Ishikawa (cell line): ENCODE measurements at regions not wholly inside any gene's neighbourhood (a gene's known extent, or its start where the extent isn't known, plus 50 kb on each side); places are given as distances from the start of the nearest gene placed in this dataset.

Experiments
- CEBPB ChIP-seq: IDR thresholded peaks from 2 replicates; pipeline ENCODE4 v1.6.1; 2012
- CREB1 ChIP-seq: IDR thresholded peaks from 2 replicates; pipeline ENCODE4 v1.6.1; 2012; ENCODE audit warnings: low read depth
- EGR1 ChIP-seq: IDR thresholded peaks from 2 replicates; pipeline ENCODE4 v1.6.1; 2012
- EP300 ChIP-seq: IDR thresholded peaks from 2 replicates; pipeline ENCODE4 v1.6.1; 2012; ENCODE audit warnings: borderline replicate concordance
- FOXM1 ChIP-seq: IDR thresholded peaks from 2 replicates; pipeline ENCODE4 v1.6.1; 2012; ENCODE audit warnings: low read depth, borderline replicate concordance
- MAX ChIP-seq: IDR thresholded peaks from 2 replicates; pipeline ENCODE4 v1.6.1; 2012
- NFIC ChIP-seq: IDR thresholded peaks from 2 replicates; pipeline ENCODE4 v1.6.1; 2012
- RAD21 ChIP-seq: IDR thresholded peaks from 2 replicates; pipeline ENCODE4 v1.6.1; 2012; ENCODE audit warnings: low read depth
- REST ChIP-seq: IDR thresholded peaks from 2 replicates; pipeline ENCODE4 v1.6.1; 2012; ENCODE audit warnings: low read depth, mild to moderate bottlenecking
- TAF1 ChIP-seq: IDR thresholded peaks from 2 replicates; pipeline ENCODE4 v1.6.1; 2012; ENCODE audit warnings: low read depth, mild to moderate bottlenecking
- TCF12 ChIP-seq: IDR thresholded peaks from 2 replicates; pipeline ENCODE4 v1.6.1; 2012; ENCODE audit warnings: low read depth
- TEAD4 ChIP-seq: IDR thresholded peaks from 2 replicates; pipeline ENCODE4 v1.6.1; 2012
- USF1 ChIP-seq: IDR thresholded peaks from 2 replicates; pipeline ENCODE4 v1.6.1; 2012
- YY1 ChIP-seq: IDR thresholded peaks from 2 replicates; pipeline ENCODE4 v1.6.1; 2012; ENCODE audit warnings: low read depth
- ZBTB7A ChIP-seq: IDR thresholded peaks from 2 replicates; pipeline ENCODE4 v1.6.1; 2012; ENCODE audit warnings: low read depth

GRCh38 chr11:103700622-103701021 lies 335.8 kb upstream of the DDI1 start:
- TF ChIP-seq YY1: no peak

GRCh38 chr11:103703437-103703836 lies 333.0 kb upstream of the DDI1 start:
- TF ChIP-seq USF1 (no peak), YY1 (no peak), EGR1 (no peak), ZBTB7A (no peak), MAX (no peak), TCF12 (no peak)

- TF ChIP-seq RAD21: no peak
- no peak for TF ChIP-seq TCF12
- no peak for TF ChIP-seq TAF1
- no peak for TF ChIP-seq USF1
- TF ChIP-seq CEBPB: no peak
- no peak for TF ChIP-seq MAX
Measured at GRCh38 chr11:103703954-103704353, 332.5 kb upstream of the DDI1 start.

GRCh38 chr11:103705642-103706041 lies 330.8 kb upstream of the DDI1 start:
- TF ChIP-seq CEBPB (no peak), REST (no peak), CREB1 (no peak), FOXM1 (no peak), YY1 (no peak), TEAD4 (no peak), EP300 (no peak), TAF1 (no peak), NFIC (no peak), USF1 (no peak), RAD21 (no peak), TCF12 (no peak), ZBTB7A (no peak), EGR1 (no peak), MAX (no peak)

GRCh38 chr11:103709371-103709770 lies 327.1 kb upstream of the DDI1 start:
- TF ChIP-seq CREB1: no peak

GRCh38 chr11:103714246-103714645 lies 322.2 kb upstream of the DDI1 start:
- TF ChIP-seq TEAD4: no peak

GRCh38 chr11:103716363-103716762 lies 320.1 kb upstream of the DDI1 start:
- TF ChIP-seq TAF1 (no peak), RAD21 (no peak), REST (no peak), CEBPB (no peak), NFIC (no peak), MAX (no peak), EGR1 (no peak), FOXM1 (no peak), CREB1 (no peak), USF1 (no peak), YY1 (no peak), TEAD4 (no peak), ZBTB7A (no peak), EP300 (no peak), TCF12 (no peak)
